HEK293 (cell line): ENCODE measurements at regions not wholly inside any gene's neighbourhood (a gene's known extent, or its start where the extent isn't known, plus 50 kb on each side); places are given as distances from the start of the nearest gene placed in this dataset.
A peak's percentile ranks its signal among the peaks of the same experiment; 100 is the strongest.

ENCODE experiments used
- CTCF ChIA-PET: fragments of 350-600 bp; formaldehyde crosslinking; extraction: SDS; loops from one replicate; lab custom pipeline; 2021; ENCODE audit warnings: antibody characterized with exemption; lab: Yijun Ruan, JAX
- POLR2A ChIA-PET: fragments of 300-600 bp; formaldehyde crosslinking; extraction: SDS; loops from one replicate; lab custom pipeline; 2020; ENCODE audit warnings: antibody characterized with exemption, inconsistent platforms; lab: Yijun Ruan, JAX
- H3K27ac ChIP-seq: fragments of 200-500 bp; sonication (Bioruptor generic); 2 replicates; pipeline ENCODE4 v1.5.1; 2014; ENCODE audit warnings: low read depth, low read length, control low read depth, inconsistent platforms; ENCODE audit errors: extremely low read depth
- H3K36me3 ChIP-seq, 2 experiments: fragments of 200-500 bp in 1 of 2; sonication (Bioruptor generic) in 1 of 2; 1 replicate in 1 of 2; 2 replicates in 1 of 2; pipeline ENCODE4 v1.5.1; 2014 to 2017; ENCODE audit warnings: inconsistent platforms in 2 of 2, low read length in 2 of 2; ENCODE audit not compliant: control insufficient read depth in 2 of 2, insufficient read depth in 1 of 2
- H3K4me1 ChIP-seq: fragments of 200-500 bp; sonication (Bioruptor generic); 2 replicates; pipeline ENCODE4 v1.5.1; 2014; ENCODE audit warnings: mild to moderate bottlenecking, low read length, inconsistent platforms; ENCODE audit not compliant: control insufficient read depth, insufficient read depth
- H3K4me3 ChIP-seq: 2 replicates; pipeline ENCODE4 v1.5.1; 2011; ENCODE audit warnings: low read depth, mild to moderate bottlenecking, control low read depth, low read length, moderate library complexity
- H3K9me3 ChIP-seq: fragments of 200-500 bp; sonication (Bioruptor generic); 2 replicates; pipeline ENCODE4 v1.5.1; 2014; ENCODE audit warnings: low read depth, low read length, inconsistent platforms; ENCODE audit not compliant: control insufficient read depth, insufficient read depth
- KLF7 ChIP-seq: fragments of 450-650 bp; formaldehyde crosslinking; IDR thresholded peaks from 2 replicates; pipeline ENCODE4 v1.5.1; 2016; ENCODE audit warnings: missing biosample characterization, missing genetic modification characterization, borderline replicate concordance
- MEIS1 ChIP-seq: sonication (generic); formaldehyde crosslinking; IDR thresholded peaks from 2 replicates; pipeline ENCODE4 v1.8.1; 2022; ENCODE audit warnings: missing genetic modification reagents, mild to moderate bottlenecking, borderline replicate concordance
- PRDM1 ChIP-seq: fragments of 450-650 bp; formaldehyde crosslinking; IDR thresholded peaks from 2 replicates; pipeline ENCODE4; 2016; ENCODE audit warnings: missing biosample characterization, missing genetic modification characterization
- REST ChIP-seq: fragments of 450-650 bp; formaldehyde crosslinking; IDR thresholded peaks from 2 replicates; pipeline ENCODE4 v1.5.1; 2016; ENCODE audit warnings: missing biosample characterization, missing genetic modification characterization
- SALL2 ChIP-seq: fragments of 450-650 bp; formaldehyde crosslinking; IDR thresholded peaks from 2 replicates; pipeline ENCODE4 v1.5.0; 2017; ENCODE audit warnings: missing biosample characterization, mild to moderate bottlenecking, missing genetic modification characterization, borderline replicate concordance
- SCRT2 ChIP-seq: fragments of 450-650 bp; formaldehyde crosslinking; IDR thresholded peaks from 2 replicates; pipeline ENCODE4 v1.5.1; 2016; ENCODE audit warnings: missing biosample characterization, missing genetic modification characterization
- YY2 ChIP-seq: fragments of 450-650 bp; formaldehyde crosslinking; IDR thresholded peaks from 2 replicates; pipeline ENCODE4 v1.5.1; 2016; ENCODE audit warnings: missing biosample characterization, missing genetic modification characterization
- ZBTB10 ChIP-seq: fragments of 450-650 bp; formaldehyde crosslinking; IDR thresholded peaks from 2 replicates; pipeline ENCODE4 v1.5.1; 2016; ENCODE audit warnings: missing biosample characterization, missing genetic modification characterization
- ZBTB8A ChIP-seq: fragments of 450-650 bp; formaldehyde crosslinking; IDR thresholded peaks from 2 replicates; pipeline ENCODE4 v1.5.1; 2016; ENCODE audit warnings: missing biosample characterization, missing genetic modification characterization
- ZNF214 ChIP-seq: fragments of 450-650 bp; formaldehyde crosslinking; IDR thresholded peaks from 2 replicates; pipeline ENCODE4 v1.5.1; 2017; ENCODE audit warnings: missing biosample characterization, mild to moderate bottlenecking, missing genetic modification characterization, borderline replicate concordance
- ZNF266 ChIP-seq: fragments of 450-650 bp; formaldehyde crosslinking; IDR thresholded peaks from 2 replicates; pipeline ENCODE4 v1.5.1; 2016; ENCODE audit warnings: missing biosample characterization, missing genetic modification characterization, low read depth
- ZNF404 ChIP-seq: fragments of 450-650 bp; formaldehyde crosslinking; IDR thresholded peaks from 2 replicates; pipeline ENCODE4 v1.5.1; 2017; ENCODE audit warnings: missing biosample characterization, missing genetic modification characterization
- ZNF514 ChIP-seq: fragments of 450-650 bp; formaldehyde crosslinking; IDR thresholded peaks from 2 replicates; pipeline ENCODE4 v1.5.1; 2016; ENCODE audit warnings: missing biosample characterization, missing genetic modification characterization
- ZNF529 ChIP-seq: fragments of 450-650 bp; formaldehyde crosslinking; IDR thresholded peaks from 2 replicates; pipeline ENCODE4 v1.5.1; 2017; ENCODE audit warnings: missing genetic modification characterization, missing biosample characterization; ENCODE audit not compliant: insufficient replicate concordance
- ZNF544 ChIP-seq: fragments of 450-650 bp; formaldehyde crosslinking; IDR thresholded peaks from 2 replicates; pipeline ENCODE4 v1.5.0; 2017; ENCODE audit warnings: missing biosample characterization, missing genetic modification characterization
- ZNF792 ChIP-seq: fragments of 450-650 bp; formaldehyde crosslinking; IDR thresholded peaks from 2 replicates; pipeline ENCODE4 v1.5.1; 2016; ENCODE audit warnings: missing biosample characterization, missing genetic modification characterization
- ZSCAN5A ChIP-seq: fragments of 450-650 bp; formaldehyde crosslinking; IDR thresholded peaks from 2 replicates; pipeline ENCODE4 v1.5.1; 2016; ENCODE audit warnings: missing biosample characterization, missing genetic modification characterization

GRCh38 chr4:19806865-19807264 lies 444.8 kb upstream of the SLIT2 start:
- no peak for TF ChIP-seq ZNF214 (tag by site-specific recombination)
- ChIA-PET CTCF (interaction anchor here (0.6 to 0.7 kb wide), 3 partner anchors 37 to 95 kb away, joined by 3 read pairs; no protein-coding TSS in a partner anchor), POLR2A (no interaction called here)
- H3K36me3 ChIP-seq: no peaks in the 10 kb centered on the region
- no peak overlapping the region for H3K27ac ChIP-seq
- H3K9me3 ChIP-seq: no peaks in the 10 kb centered on the region
- H3K4me3 ChIP-seq: no peak overlapping the region
- H3K4me1 ChIP-seq: no peaks in the 10 kb centered on the region

- CTCF ChIA-PET: no interaction called here
- H3K27ac ChIP-seq: no peak overlapping the region
- TF ChIP-seq ZNF544 (tag by site-specific recombination) (no peak), ZNF529 (tag by site-specific recombination) (no peak), SCRT2 (tag by site-specific recombination) (0 out of 2 replicates have a peak, but pooled peaks have one; percentile 36), MEIS1 (CRISPR knock-in tag) (no peak), ZSCAN5A (tag by site-specific recombination) (no peak), ZNF266 (tag by site-specific recombination) (no peak), PRDM1 (tag by site-specific recombination) (no peak), ZBTB10 (tag by site-specific recombination) (no peak)
- TF ChIP-seq, all 188 proteins: peak for 1
- Histone ChIP-seq H3K4me1 (no peaks in the 10 kb centered on the region), H3K36me3 (no peaks in the 10 kb centered on the region), H3K4me3 (no peak overlapping the region), H3K9me3 (no peaks in the 10 kb centered on the region)
- POLR2A ChIA-PET: no interaction called here
Observed at GRCh38 chr4:19803406-19803805, 448.3 kb upstream of the SLIT2 start.

GRCh38 chr4:19793831-19794230 lies 457.9 kb upstream of the SLIT2 start:
- no peak for TF ChIP-seq ZNF266 (tag by site-specific recombination)
- TF ChIP-seq YY2 (tag by site-specific recombination): no peak
- no peak for TF ChIP-seq SALL2
- no peak for TF ChIP-seq ZNF404 (tag by site-specific recombination)
- TF ChIP-seq KLF7 (tag by site-specific recombination): no peak
- TF ChIP-seq ZNF514: no peak
- no peak for TF ChIP-seq ZBTB8A (tag by site-specific recombination)
- no peak for TF ChIP-seq ZNF214 (tag by site-specific recombination)
- TF ChIP-seq ZNF792 (tag by site-specific recombination): no peak
- no peak for TF ChIP-seq REST
- H3K4me1 ChIP-seq: no peaks in the 10 kb centered on the region
- CTCF ChIA-PET: no interaction called here
- H3K9me3 ChIP-seq: no peaks in the 10 kb centered on the region
- POLR2A ChIA-PET: no interaction called here
- no peak overlapping the region for H3K27ac ChIP-seq
- no peak overlapping the region for H3K4me3 ChIP-seq
- H3K36me3 ChIP-seq: no peaks in the 10 kb centered on the region
